HG02870 (cell line): ENCODE measurements at regions not wholly inside any gene's neighbourhood (a gene's known extent, or its start where the extent isn't known, plus 50 kb on each side); places are given as distances from the start of the nearest gene placed in this dataset.
"Not testable (repeated sequence)": the region's sequence is repeated elsewhere in the genome, so short reads cannot be mapped to it uniquely, and the experiment has no call there.

Source experiments
- ATAC-seq: cut with Tn5 transposase; IDR thresholded peaks from one replicate; pipeline ENCODE4 v1.9.1; 2021; ENCODE audit warnings: mild to moderate bottlenecking, moderate library complexity; ENCODE audit not compliant: unreplicated experiment

- no peak for ATAC-seq
These were observed 111.3 kb downstream of the SLC17A6 start for GRCh38 chr11:22449441-22449840.

GRCh38 chr11:22444076-22444475 lies 105.9 kb downstream of the SLC17A6 start:
- no peak for ATAC-seq

GRCh38 chr11:22441831-22442230 lies 103.7 kb downstream of the SLC17A6 start:
- ATAC-seq, result no peak

- not testable (repeated sequence) for ATAC-seq
These were observed 97.4 kb downstream of the SLC17A6 start for GRCh38 chr11:22435582-22435981.

GRCh38 chr11:22433517-22433916 lies 95.3 kb downstream of the SLC17A6 start:
- no peak for ATAC-seq

- ATAC-seq, result no peak
These were observed 94.9 kb downstream of the SLC17A6 start for GRCh38 chr11:22433094-22433455.

- peak; percentile 75 for ATAC-seq
These were observed 94.3 kb downstream of the SLC17A6 start for GRCh38 chr11:22432291-22433093.

- ATAC-seq, result no peak
These were observed 92.9 kb downstream of the SLC17A6 start for GRCh38 chr11:22431106-22431505.

- ATAC-seq, result no peak
These were observed 92.5 kb downstream of the SLC17A6 start for GRCh38 chr11:22430639-22431038.

- no peak for ATAC-seq
These were observed 92.0 kb downstream of the SLC17A6 start for GRCh38 chr11:22430141-22430541.
